HG03565 (cell line): ENCODE measurements at regions not wholly inside any gene's neighbourhood (a gene's known extent, or its start where the extent isn't known, plus 50 kb on each side); places are given as distances from the start of the nearest gene placed in this dataset.
"Not testable (repeated sequence)": the region's sequence is repeated elsewhere in the genome, so short reads cannot be mapped to it uniquely, and the experiment has no call there.

ENCODE experiments used
- ATAC-seq: cut with Tn5 transposase; IDR thresholded peaks from one replicate; pipeline ENCODE4 v1.9.1; 2021; ENCODE audit warnings: mild to moderate bottlenecking, moderate library complexity; ENCODE audit not compliant: unreplicated experiment

- ATAC-seq, result no peak
Measured at GRCh38 chr7:32228601-32229000, 158.4 kb upstream of the PDE1C start.

- ATAC-seq, result no peak
Measured at GRCh38 chr7:32227746-32228145, 157.5 kb upstream of the PDE1C start.

GRCh38 chr7:32224276-32224675 is 154.1 kb upstream of the PDE1C start:
- no peak for ATAC-seq

- ATAC-seq, result no peak
Measured at GRCh38 chr7:32223721-32224120, 153.5 kb upstream of the PDE1C start.

- no peak for ATAC-seq
Measured at GRCh38 chr7:32223071-32223650, 153.0 kb upstream of the PDE1C start.

GRCh38 chr7:32222251-32222900 is 152.2 kb upstream of the PDE1C start:
- no peak for ATAC-seq

- no peak for ATAC-seq
Measured at GRCh38 chr7:32221736-32222135, 151.5 kb upstream of the PDE1C start.

- ATAC-seq, result no peak
Measured at GRCh38 chr7:32221056-32221455, 150.8 kb upstream of the PDE1C start.

GRCh38 chr7:32219831-32220230 is 149.6 kb upstream of the PDE1C start:
- not testable (repeated sequence) for ATAC-seq

GRCh38 chr7:32219416-32219815 is 149.2 kb upstream of the PDE1C start:
- no peak for ATAC-seq

- no peak for ATAC-seq
Measured at GRCh38 chr7:32218741-32219288, 148.6 kb upstream of the PDE1C start.

- no peak for ATAC-seq
Measured at GRCh38 chr7:32218154-32218467, 147.9 kb upstream of the PDE1C start.

- ATAC-seq, result no peak
Measured at GRCh38 chr7:32217341-32218153, 147.3 kb upstream of the PDE1C start.

GRCh38 chr7:32216759-32217158 is 146.6 kb upstream of the PDE1C start:
- ATAC-seq, result no peak

- no peak for ATAC-seq
Measured at GRCh38 chr7:32215697-32216096, 145.5 kb upstream of the PDE1C start.

GRCh38 chr7:32214913-32215312 is 144.7 kb upstream of the PDE1C start:
- no peak for ATAC-seq

GRCh38 chr7:32212321-32212720 is 142.1 kb upstream of the PDE1C start:
- no peak for ATAC-seq

- ATAC-seq, result no peak
Measured at GRCh38 chr7:32206987-32207386, 136.8 kb upstream of the PDE1C start.

GRCh38 chr7:32206488-32206887 is 136.3 kb upstream of the PDE1C start:
- ATAC-seq, result no peak

- not testable (repeated sequence) for ATAC-seq
Measured at GRCh38 chr7:32205298-32205824, 135.2 kb upstream of the PDE1C start.

- ATAC-seq, result peak; percentile 83
Measured at GRCh38 chr7:32204361-32205018, 134.3 kb upstream of the PDE1C start.
